AG04449 (cell line): ENCODE measurements at regions not wholly inside any gene's neighbourhood (a gene's known extent, or its start where the extent isn't known, plus 50 kb on each side); places are given as distances from the start of the nearest gene placed in this dataset.
A peak's percentile ranks its signal among the peaks of the same experiment; 100 is the strongest.

Source experiments
- CTCF ChIA-PET: fragments of 350-600 bp; formaldehyde crosslinking; extraction: SDS; loops from one replicate; lab custom pipeline; 2021; ENCODE audit warnings: antibody characterized with exemption; lab: Yijun Ruan, JAX
- POLR2A ChIA-PET: fragments of 400-600, 350-600 bp; formaldehyde crosslinking; extraction: SDS; loops from one replicate; lab custom pipeline; 2020; ENCODE audit warnings: antibody characterized with exemption, inconsistent platforms; lab: Yijun Ruan, JAX
- DNase-seq: peaks from one replicate; pipeline ENCODE4 v3.0.0-alpha.2; 2010; ENCODE audit warnings: low read depth, low spot score
- H3K4me3 ChIP-seq: 2 replicates; pipeline ENCODE4 v1.5.1; 2011; ENCODE audit warnings: low read depth, mild to moderate bottlenecking, control low read depth, low read length
- CTCF ChIP-seq: IDR thresholded peaks from one replicate; pipeline ENCODE4 v1.5.1; 2011; ENCODE audit warnings: mild to moderate bottlenecking, moderate library complexity, low read length, control low read depth, inconsistent platforms; ENCODE audit not compliant: insufficient read depth; ENCODE audit errors: missing control alignments

- no peak for DNase-seq
- POLR2A ChIA-PET: interaction anchor here (1.0 to 1.1 kb wide), 2 partner anchors 116 to 186 kb away, joined by 4 to 5 read pairs; partner anchors contain the start of gene BTG1
- CTCF ChIA-PET: interaction anchor here (1.6 kb wide), 1 partner anchor 577 kb away, joined by 4 read pairs; no protein-coding TSS in a partner anchor
- TF ChIP-seq CTCF: no peak
- H3K4me3 ChIP-seq: no peak overlapping the region
These were observed 186.4 kb downstream of the BTG1 start for GRCh38 chr12:91959220-91959619.

GRCh38 chr12:91958816-91959215, 186.8 kb downstream of the BTG1 start:
- H3K4me3 ChIP-seq: no peak overlapping the region
- ChIA-PET POLR2A (interaction anchor here (0.7 to 1.1 kb wide), 3 partner anchors 42 to 187 kb away, joined by 3 to 5 read pairs (median 4); partner anchors contain the start of gene BTG1), CTCF (interaction anchor here (1.6 kb wide), 1 partner anchor 577 kb away, joined by 4 read pairs; no protein-coding TSS in a partner anchor)
- DNase-seq: peak; percentile 53
- no peak for TF ChIP-seq CTCF

GRCh38 chr12:91954747-91955146, 190.9 kb downstream of the BTG1 start:
- POLR2A ChIA-PET: no interaction called here
- H3K4me3 ChIP-seq: no peak overlapping the region
- DNase-seq: no peak
- CTCF ChIA-PET: no interaction called here
- TF ChIP-seq CTCF: no peak

- ChIA-PET CTCF (no interaction called here), POLR2A (no interaction called here)
- no peak for TF ChIP-seq CTCF
- DNase-seq: no peak
- H3K4me3 ChIP-seq: no peak overlapping the region
These were observed 191.3 kb downstream of the BTG1 start for GRCh38 chr12:91954326-91954725.

GRCh38 chr12:91952916-91953315, 192.7 kb downstream of the BTG1 start:
- ChIA-PET CTCF (interaction anchor here (1.8 kb wide), 1 partner anchor 142 kb away, joined by 5 read pairs; no protein-coding TSS in a partner anchor), POLR2A (no interaction called here)
- no peak for TF ChIP-seq CTCF

GRCh38 chr12:91951571-91951970, 194.1 kb downstream of the BTG1 start:
- POLR2A ChIA-PET: no interaction called here
- no peak for DNase-seq

More at GRCh38 chr12:91952916-91953315, 192.7 kb downstream of the BTG1 start:
- H3K4me3 ChIP-seq: no peak overlapping the region
- DNase-seq: no peak

More at GRCh38 chr12:91951571-91951970, 194.1 kb downstream of the BTG1 start:
- no peak for TF ChIP-seq CTCF
- CTCF ChIA-PET: interaction anchor here (0.6 to 1.8 kb wide), 2 partner anchors 140 to 708 kb away, joined by 3 to 5 read pairs; no protein-coding TSS in a partner anchor
- H3K4me3 ChIP-seq: no peak overlapping the region
